ENCODE measurements at regions not wholly inside any gene's neighbourhood (a gene's known extent, or its start where the extent isn't known, plus 50 kb on each side); places are given as distances from the start of the nearest gene placed in this dataset.

DNA sequence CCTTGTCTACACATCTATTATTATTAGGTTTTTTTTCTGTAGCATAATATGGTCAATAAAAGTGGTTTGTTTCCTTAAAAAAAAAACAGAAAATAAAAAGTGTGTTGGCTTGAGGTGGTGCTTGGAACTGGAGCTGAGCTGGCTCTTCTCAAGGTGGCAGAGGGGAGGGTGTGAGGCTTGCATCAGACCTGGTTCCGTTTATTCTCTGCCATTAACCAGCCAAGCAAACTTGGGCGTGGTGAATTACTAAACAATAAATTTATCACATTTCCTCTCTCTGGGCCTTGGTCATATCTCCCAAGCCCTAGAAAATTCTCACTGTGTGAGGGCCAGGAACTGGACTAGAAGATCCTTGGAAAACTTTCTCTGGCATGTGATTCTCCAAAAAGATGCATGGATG is 427.5 kb upstream of the MKI67 start:
- TF ChIP-seq, protein P1, sequence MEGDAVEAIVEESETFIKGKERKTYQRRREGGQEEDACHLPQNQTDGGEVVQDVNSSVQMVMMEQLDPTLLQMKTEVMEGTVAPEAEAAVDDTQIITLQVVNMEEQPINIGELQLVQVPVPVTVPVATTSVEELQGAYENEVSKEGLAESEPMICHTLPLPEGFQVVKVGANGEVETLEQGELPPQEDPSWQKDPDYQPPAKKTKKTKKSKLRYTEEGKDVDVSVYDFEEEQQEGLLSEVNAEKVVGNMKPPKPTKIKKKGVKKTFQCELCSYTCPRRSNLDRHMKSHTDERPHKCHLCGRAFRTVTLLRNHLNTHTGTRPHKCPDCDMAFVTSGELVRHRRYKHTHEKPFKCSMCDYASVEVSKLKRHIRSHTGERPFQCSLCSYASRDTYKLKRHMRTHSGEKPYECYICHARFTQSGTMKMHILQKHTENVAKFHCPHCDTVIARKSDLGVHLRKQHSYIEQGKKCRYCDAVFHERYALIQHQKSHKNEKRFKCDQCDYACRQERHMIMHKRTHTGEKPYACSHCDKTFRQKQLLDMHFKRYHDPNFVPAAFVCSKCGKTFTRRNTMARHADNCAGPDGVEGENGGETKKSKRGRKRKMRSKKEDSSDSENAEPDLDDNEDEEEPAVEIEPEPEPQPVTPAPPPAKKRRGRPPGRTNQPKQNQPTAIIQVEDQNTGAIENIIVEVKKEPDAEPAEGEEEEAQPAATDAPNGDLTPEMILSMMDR (IDR thresholded peaks at IDR 0.05; ENCODE audit: low read depth, low read length, poor library complexity, severe bottlenecking) = no peak
- TF ChIP-seq EZH2phosphoT487 (IDR thresholded peaks at IDR 0.05; ENCODE audit: borderline replicate concordance, low read length) = no peak

All from DOHH2 (cell line).